HCT116 (cell line): ENCODE measurements at regions not wholly inside any gene's neighbourhood (a gene's known extent, or its start where the extent isn't known, plus 50 kb on each side); places are given as distances from the start of the nearest gene placed in this dataset.

Experiments
- ATAC-seq: fragments of 200-7000 bp; cut with Tn5 transposase; 2 replicates; pipeline ENCODE4 v1.9.1; 2020; ENCODE audit warnings: mild to moderate bottlenecking, moderate library complexity
- BruUV-seq: library from RNA; stranded (reverse); fragments of 400-500 nt; replicated peaks from 2 replicates; lab custom pipeline; 2021; lab: Mats Ljungman, UMichigan
- CTCF ChIA-PET: fragments of 300-600 bp; sonication (Branson Sonifier 250); formaldehyde crosslinking; loops from one replicate; lab custom pipeline; 2021; ENCODE audit warnings: antibody characterized with exemption; lab: Charles Lee
- POLR2A ChIA-PET: fragments of 300-600, 350-600 bp; sonication (Branson Sonifier 250); formaldehyde crosslinking; loops from one replicate; lab custom pipeline; 2021; ENCODE audit warnings: antibody characterized with exemption; lab: Charles Lee
- RAD21 ChIA-PET, 2 experiments: fragments of 300-600 bp; sonication (Branson Sonifier 250); formaldehyde crosslinking; loops; one replicate each; lab custom pipeline; 2023; ENCODE audit warnings: low total read pairs in 2 of 2; ENCODE audit not compliant: uncharacterized antibody in 2 of 2, unreplicated experiment in 2 of 2, low non-redundant PET in 1 of 2; lab: Charles Lee
- DNase-seq: peaks from one replicate; pipeline ENCODE4 v3.0.0-alpha.2; 2010; ENCODE audit warnings: low read depth, low spot score
- H2AFZ ChIP-seq: fragments of 200-600 bp; shearing (Covaris generic), sonication (generic); 2 replicates; pipeline ENCODE4 v1.6.1; 2017; ENCODE audit warnings: low read depth, mixed run types, mixed read lengths, antibody characterized with exemption, low read length; ENCODE audit not compliant: poor library complexity, severe bottlenecking
- H3K27ac ChIP-seq: 2 replicates; pipeline ENCODE4 v1.5.1; 2012; ENCODE audit warnings: low read depth, low read length
- H3K27me3 ChIP-seq: fragments of 200-600 bp; sonication (generic); 2 replicates; pipeline ENCODE4 v1.6.1; 2016; ENCODE audit warnings: mixed run types, low read length, mixed read lengths; ENCODE audit not compliant: insufficient read depth
- H3K36me3 ChIP-seq, 2 experiments: fragments of 200-500 bp in 1 of 2; fragments of 200-600 bp in 1 of 2; sonication (Bioruptor generic) in 1 of 2; sonication (generic) in 1 of 2; 2 replicates each; pipeline versions ENCODE4 v1.5.1 to v1.6.1; 2014 to 2016; ENCODE audit warnings: low read length in 2 of 2, inconsistent platforms in 1 of 2, mixed read lengths in 1 of 2, mixed run types in 1 of 2; ENCODE audit not compliant: insufficient read depth in 2 of 2, control insufficient read depth in 1 of 2
- H3K4me1 ChIP-seq, 2 experiments: fragments of 200-600 bp in 1 of 2; sonication (generic) in 1 of 2; 2 replicates each; pipeline versions ENCODE4 v1.5.1 to v1.6.1; 2012 to 2017; ENCODE audit warnings: low read length in 2 of 2, inconsistent platforms in 1 of 2, mild to moderate bottlenecking in 1 of 2, mixed read lengths in 1 of 2, mixed run types in 1 of 2, moderate library complexity in 1 of 2; ENCODE audit not compliant: insufficient read depth in 2 of 2, control insufficient read depth in 1 of 2
- H3K4me2 ChIP-seq: fragments of 200-600 bp; sonication (generic); 2 replicates; pipeline ENCODE4 v1.6.1; 2017; ENCODE audit warnings: mixed run types, low read length, mixed read lengths
- H3K4me3 ChIP-seq, 2 experiments: fragments of 200-600 bp in 1 of 2; sonication (generic) in 1 of 2; replicated peaks in 1 of 2; 2 replicates each; pipeline ENCODE4 v1.5.1; 2011 to 2016; ENCODE audit warnings: low read length in 2 of 2, control low read depth in 1 of 2, low read depth in 1 of 2, mild to moderate bottlenecking in 1 of 2, mixed read lengths in 1 of 2, mixed run types in 1 of 2
- H3K79me2 ChIP-seq: fragments of 200-600 bp; sonication (generic); 2 replicates; pipeline ENCODE4 v1.6.1; 2017; ENCODE audit warnings: mild to moderate bottlenecking, mixed run types, low read length, moderate library complexity, mixed read lengths; ENCODE audit not compliant: insufficient read depth
- H3K9ac ChIP-seq: fragments of 200-600 bp; sonication (generic); 2 replicates; pipeline ENCODE4 v1.6.1; 2016; ENCODE audit warnings: low read length, mixed read lengths
- H3K9me2 ChIP-seq: fragments of 200-600 bp; sonication (generic), shearing (Covaris generic); 2 replicates; pipeline ENCODE4 v1.6.1; 2017; ENCODE audit warnings: mixed run types, mild to moderate bottlenecking, moderate library complexity; ENCODE audit not compliant: insufficient read depth
- H3K9me3 ChIP-seq, 2 experiments: fragments of 200-500 bp in 1 of 2; fragments of 200-600 bp in 1 of 2; sonication (Bioruptor generic) in 1 of 2; sonication (generic) in 1 of 2; 2 replicates each; pipeline ENCODE4 v1.6.1; 2014 to 2017; ENCODE audit warnings: low read length in 2 of 2, mixed read lengths in 2 of 2, inconsistent platforms in 1 of 2, low read depth in 1 of 2, mild to moderate bottlenecking in 1 of 2, mixed run types in 1 of 2, moderate library complexity in 1 of 2; ENCODE audit not compliant: control insufficient read depth in 1 of 2, insufficient read depth in 1 of 2
- H4K20me1 ChIP-seq: fragments of 200-600 bp; sonication (generic), shearing (Covaris generic); 2 replicates; pipeline ENCODE4 v1.6.1; 2017; ENCODE audit warnings: mixed run types, mild to moderate bottlenecking, moderate library complexity; ENCODE audit not compliant: insufficient read depth
- EGR1 ChIP-seq: IDR thresholded peaks from 2 replicates; pipeline ENCODE4 v1.6.1; 2012; ENCODE audit warnings: low read depth
- ELF1 ChIP-seq: IDR thresholded peaks from 2 replicates; pipeline ENCODE4 v1.6.1; 2012; ENCODE audit warnings: low read depth, borderline replicate concordance
- EZH2 ChIP-seq: fragments of 200-600 bp; sonication (generic); IDR thresholded peaks from 2 replicates; pipeline ENCODE4 v1.6.1; 2017; ENCODE audit warnings: antibody characterized with exemption, mixed run types
- EZH2phosphoT487 ChIP-seq: fragments of 200-600 bp; IDR thresholded peaks from 2 replicates; pipeline ENCODE4 v1.6.1; 2018; ENCODE audit warnings: antibody characterized with exemption, borderline replicate concordance
- JUND ChIP-seq: IDR thresholded peaks from 2 replicates; pipeline ENCODE4 v1.6.1; 2012
- POLR2A ChIP-seq: IDR thresholded peaks from 2 replicates; pipeline ENCODE4 v1.7.0; 2011; ENCODE audit warnings: borderline replicate concordance; ENCODE audit not compliant: insufficient read depth, insufficient read length; ENCODE audit errors: extremely low read depth
- POLR2AphosphoS5 ChIP-seq: IDR thresholded peaks from 2 replicates; pipeline ENCODE4 v1.6.1; 2011; ENCODE audit warnings: mild to moderate bottlenecking, low read depth, low read length, moderate library complexity
- SIN3A ChIP-seq: IDR thresholded peaks from 2 replicates; pipeline ENCODE4 v1.6.1; 2012; ENCODE audit warnings: low read depth
- SP1 ChIP-seq: IDR thresholded peaks from 2 replicates; pipeline ENCODE4 v1.6.1; 2012; ENCODE audit warnings: low read depth
- SRF ChIP-seq: IDR thresholded peaks from 2 replicates; pipeline ENCODE4 v1.6.1; 2012; ENCODE audit warnings: low read depth
- TCF7L2 ChIP-seq: IDR thresholded peaks from 2 replicates; pipeline ENCODE4 v1.7.0; 2011; ENCODE audit warnings: borderline replicate concordance, inconsistent platforms; ENCODE audit not compliant: insufficient read depth, insufficient read length; ENCODE audit errors: extremely low read depth
- YY1 ChIP-seq: IDR thresholded peaks from 2 replicates; pipeline ENCODE4 v1.6.1; 2011; ENCODE audit warnings: low read length, low read depth, moderate library complexity, mild to moderate bottlenecking; ENCODE audit not compliant: insufficient replicate concordance; ENCODE audit errors: extremely low read depth
- ZFX ChIP-seq: fragments of 450-650 bp; IDR thresholded peaks from 2 replicates; pipeline ENCODE4 v1.6.1; 2017
- ZNF274 ChIP-seq: fragments of 200-500 bp; sonication (Bioruptor generic); IDR thresholded peaks from 2 replicates; pipeline ENCODE4 v1.6.1; 2014; ENCODE audit warnings: mild to moderate bottlenecking, low read depth, low read length, inconsistent platforms
- intact Hi-C: fragments of 100-400 bp; cut with micrococcal nuclease; formaldehyde crosslinking; loops from 2 replicates; pipeline ENCODE4 v1.10.0; 2022
- TF ChIP-seq, protein P1 (sequence below): IDR thresholded peaks from 2 replicates; pipeline ENCODE4 v1.6.1; 2012
- TF ChIP-seq, protein P2 (sequence below): IDR thresholded peaks from 2 replicates; pipeline ENCODE4 v1.6.1; 2011; ENCODE audit warnings: mild to moderate bottlenecking, low read length, moderate library complexity; ENCODE audit not compliant: insufficient replicate concordance; ENCODE audit errors: extremely low read depth

DNA sequence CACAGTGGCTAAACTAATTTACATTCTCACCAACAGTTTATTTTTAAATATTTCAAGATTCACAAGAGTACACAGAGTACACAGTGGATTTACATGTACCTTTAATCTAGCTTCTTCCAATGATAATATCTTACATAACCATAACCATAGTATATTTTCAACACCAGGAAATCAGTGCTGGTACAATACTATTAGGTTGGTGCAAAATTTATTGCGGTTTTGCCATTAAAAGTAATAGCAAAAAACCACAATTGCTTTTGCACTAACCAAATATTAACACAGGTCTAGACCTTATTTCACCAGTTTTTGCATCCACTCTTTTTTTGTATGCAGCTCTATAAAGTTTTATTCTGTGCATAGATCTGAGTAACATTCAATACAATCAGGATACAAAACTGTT is 163.0 kb downstream of the SCG2 start:
- H3K4me2 ChIP-seq, result no peak overlapping the region
- H4K20me1 ChIP-seq, result no peaks in the 10 kb centered on the region
- ChIA-PET POLR2A (no interaction called here), RAD21 (no interaction called here), CTCF (no interaction called here)
- no peaks in the 10 kb centered on the region for H3K9me3 ChIP-seq
- no peaks in the 10 kb centered on the region for H3K27me3 ChIP-seq
- no peak overlapping the region for H3K9ac ChIP-seq
- no peaks in the 10 kb centered on the region for H3K79me2 ChIP-seq
- no TSS peak for BruUV-seq
- H3K4me1 ChIP-seq, result no peaks in the 10 kb centered on the region
- no peak for DNase-seq
- H3K27ac ChIP-seq, result no peak overlapping the region
- ATAC-seq, result no peak
- H3K4me3 ChIP-seq, result no peak overlapping the region
- intact Hi-C loops, result no loop called here
- H3K36me3 ChIP-seq, result no peaks in the 10 kb centered on the region
- H2AFZ ChIP-seq, result no peak overlapping the region
- H3K9me2 ChIP-seq, result no peaks in the 10 kb centered on the region
- TF ChIP-seq TCF7L2 (no peak), EGR1 (no peak), EZH2phosphoT487 (no peak), JUND (no peak), EZH2 (no peak), SP1 (no peak), POLR2AphosphoS5 (no peak), POLR2A (no peak), ZNF274 (no peak), SIN3A (no peak), ZFX (no peak), SRF (no peak), YY1 (no peak), ELF1 (no peak)
- TF ChIP-seq, protein P1, sequence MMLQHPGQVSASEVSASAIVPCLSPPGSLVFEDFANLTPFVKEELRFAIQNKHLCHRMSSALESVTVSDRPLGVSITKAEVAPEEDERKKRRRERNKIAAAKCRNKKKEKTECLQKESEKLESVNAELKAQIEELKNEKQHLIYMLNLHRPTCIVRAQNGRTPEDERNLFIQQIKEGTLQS, result no peak
- TF ChIP-seq, protein P2, sequence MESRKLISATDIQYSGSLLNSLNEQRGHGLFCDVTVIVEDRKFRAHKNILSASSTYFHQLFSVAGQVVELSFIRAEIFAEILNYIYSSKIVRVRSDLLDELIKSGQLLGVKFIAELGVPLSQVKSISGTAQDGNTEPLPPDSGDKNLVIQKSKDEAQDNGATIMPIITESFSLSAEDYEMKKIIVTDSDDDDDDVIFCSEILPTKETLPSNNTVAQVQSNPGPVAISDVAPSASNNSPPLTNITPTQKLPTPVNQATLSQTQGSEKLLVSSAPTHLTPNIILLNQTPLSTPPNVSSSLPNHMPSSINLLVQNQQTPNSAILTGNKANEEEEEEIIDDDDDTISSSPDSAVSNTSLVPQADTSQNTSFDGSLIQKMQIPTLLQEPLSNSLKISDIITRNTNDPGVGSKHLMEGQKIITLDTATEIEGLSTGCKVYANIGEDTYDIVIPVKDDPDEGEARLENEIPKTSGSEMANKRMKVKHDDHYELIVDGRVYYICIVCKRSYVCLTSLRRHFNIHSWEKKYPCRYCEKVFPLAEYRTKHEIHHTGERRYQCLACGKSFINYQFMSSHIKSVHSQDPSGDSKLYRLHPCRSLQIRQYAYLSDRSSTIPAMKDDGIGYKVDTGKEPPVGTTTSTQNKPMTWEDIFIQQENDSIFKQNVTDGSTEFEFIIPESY, result no peak
